Femur (tissue), 1 donor: ENCODE measurements at regions not wholly inside any gene's neighbourhood (a gene's known extent, or its start where the extent isn't known, plus 50 kb on each side); places are given as distances from the start of the nearest gene placed in this dataset.

Experiments
- DNase-seq: peaks from one replicate; pipeline ENCODE4 v3.0.0-alpha.2; 2017

- DNase-seq = no peak
Observed at GRCh38 chr20:54717983-54718382, 242.6 kb downstream of the DOK5 start.

- no peak for DNase-seq
Observed at GRCh38 chr20:54716790-54717189, 241.4 kb downstream of the DOK5 start.

GRCh38 chr20:54716174-54716747 lies 240.9 kb downstream of the DOK5 start:
- DNase-seq = no peak

- DNase-seq = no peak
Observed at GRCh38 chr20:54714817-54715216, 239.4 kb downstream of the DOK5 start.

- no peak for DNase-seq
Observed at GRCh38 chr20:54713727-54714126, 238.3 kb downstream of the DOK5 start.

- DNase-seq = no peak
Observed at GRCh38 chr20:54711071-54711470, 235.7 kb downstream of the DOK5 start.

- DNase-seq = no peak
Observed at GRCh38 chr20:54710341-54710740, 234.9 kb downstream of the DOK5 start.

GRCh38 chr20:54708229-54708628 lies 232.8 kb downstream of the DOK5 start:
- DNase-seq = no peak

- DNase-seq = no peak
Observed at GRCh38 chr20:54707801-54708200, 232.4 kb downstream of the DOK5 start.

- no peak for DNase-seq
Observed at GRCh38 chr20:54706581-54706980, 231.2 kb downstream of the DOK5 start.

GRCh38 chr20:54704032-54704635 lies 228.7 kb downstream of the DOK5 start:
- no peak for DNase-seq
